Natural killer cell (primary cell): ENCODE measurements at regions not wholly inside any gene's neighbourhood (a gene's known extent, or its start where the extent isn't known, plus 50 kb on each side); places are given as distances from the start of the nearest gene placed in this dataset.

ENCODE experiments used
- ATAC-seq, 3 donors: fragments of 150-1000 bp in 2 of 3; fragments of 200-7000 bp in 1 of 3; cut with Tn5 transposase; 1 replicate in 1 of 3; 2 replicates in 2 of 3; pipeline ENCODE4 v1.10.0; 2021; ENCODE audit warnings: mild to moderate bottlenecking in 2 of 3, moderate library complexity in 2 of 3
- DNase-seq, 2 donors: peaks; one replicate each; pipeline versions ENCODE4 v3.0.0 to v3.0.0-alpha.2; 2013 to 2021; ENCODE audit warnings: mixed read lengths in 1 of 2
- H3K27ac ChIP-seq: one replicate; pipeline ENCODE4 v1.5.1; 2013; ENCODE audit warnings: mild to moderate bottlenecking, low read length
- H3K27me3 ChIP-seq: one replicate; pipeline ENCODE4 v1.6.1; 2013; ENCODE audit warnings: low read length; ENCODE audit not compliant: control insufficient read depth, insufficient read depth
- H3K36me3 ChIP-seq: one replicate; pipeline ENCODE4 v1.6.1; 2013; ENCODE audit warnings: low read length; ENCODE audit not compliant: control insufficient read depth, insufficient read depth
- H3K4me1 ChIP-seq: one replicate; pipeline ENCODE4 v1.6.1; 2013; ENCODE audit warnings: low read length; ENCODE audit not compliant: control insufficient read depth, insufficient read depth
- H3K4me3 ChIP-seq: one replicate; pipeline ENCODE4 v1.5.1; 2013; ENCODE audit warnings: low read length
- H3K9me3 ChIP-seq: one replicate; pipeline ENCODE4 v1.6.1; 2013; ENCODE audit warnings: low read length; ENCODE audit not compliant: control insufficient read depth, insufficient read depth
- H3K27ac Mint-ChIP-seq, 2 donors: one replicate each; pipeline ENCODE4 v1.8.0; 2022; ENCODE audit warnings: mild to moderate bottlenecking in 2 of 2, mixed read lengths in 2 of 2, moderate library complexity in 1 of 2
- H3K27me3 Mint-ChIP-seq, 2 donors: one replicate each; pipeline ENCODE4 v1.8.0; 2022; ENCODE audit warnings: low read depth in 2 of 2, mixed read lengths in 2 of 2
- H3K36me3 Mint-ChIP-seq: one replicate; pipeline ENCODE4 v1.8.0; 2022; ENCODE audit warnings: mixed read lengths
- H3K4me1 Mint-ChIP-seq, 2 donors: one replicate each; pipeline ENCODE4 v1.8.0; 2022; ENCODE audit warnings: mixed read lengths in 2 of 2
- H3K4me3 Mint-ChIP-seq: one replicate; pipeline ENCODE4 v1.8.0; 2022; ENCODE audit warnings: mild to moderate bottlenecking, moderate library complexity, mixed read lengths
- H3K9me3 Mint-ChIP-seq, 2 donors: one replicate each; pipeline ENCODE4 v1.8.0; 2022; ENCODE audit warnings: mixed read lengths in 2 of 2
- CTCF ChIP-seq: fragments of 200-600 bp; IDR thresholded peaks from one replicate; pipeline ENCODE4 v1.8.0; 2022; ENCODE audit warnings: antibody characterized with exemption
- WGBS: methylation state at CpG from one replicate; pipeline ENCODE4 v1.1.7; 2013; ENCODE audit warnings: missing lambda C conversion rate; ENCODE audit not compliant: insufficient coverage; 5-methylcytosine and 5-hydroxymethylcytosine counted together
- intact Hi-C: fragments of 100-400 bp; cut with micrococcal nuclease; formaldehyde crosslinking; loops from one replicate; pipeline ENCODE4 v1.14.2; 2022

- Histone ChIP-seq H3K4me3 (no peak overlapping the region), H3K4me1 (no peaks in the 10 kb centered on the region), H3K9me3 (peaks cover 15% of the 10 kb centered on the region), H3K27me3 (no peaks in the 10 kb centered on the region), H3K36me3 (no peaks in the 10 kb centered on the region), H3K27ac (no peak overlapping the region)
- H3K36me3 Mint-ChIP-seq, result no peaks in the 10 kb centered on the region
- H3K27me3 Mint-ChIP-seq, result no peaks in the 10 kb centered on the region
- intact Hi-C loops, result no loop called here
- DNase-seq, result no peak
- WGBS, result 75% methylated on average over 1 of the region's 1 CpG
- peaks cover 11 to 14% of the 10 kb centered on the region in 2 donors for H3K9me3 Mint-ChIP-seq
- no peak overlapping the region for H3K27ac Mint-ChIP-seq
- no peak for TF ChIP-seq CTCF
- H3K4me1 Mint-ChIP-seq, result no peaks in the 10 kb centered on the region
- H3K4me3 Mint-ChIP-seq, result no peak overlapping the region
- no peak for ATAC-seq
These were observed 772.0 kb downstream of the HACE1 start for GRCh38 chr6:104087765-104088164.

- no CpG with 5 or more reads among the region's 2 CpGs for WGBS
- no peak for ATAC-seq
- no peak for TF ChIP-seq CTCF
- Histone ChIP-seq H3K4me1 (no peaks in the 10 kb centered on the region), H3K27me3 (no peaks in the 10 kb centered on the region), H3K36me3 (no peaks in the 10 kb centered on the region), H3K27ac (no peak overlapping the region), H3K9me3 (no peaks in the 10 kb centered on the region), H3K4me3 (no peak overlapping the region)
- H3K4me1 Mint-ChIP-seq, result no peaks in the 10 kb centered on the region
- H3K27ac Mint-ChIP-seq, result no peak overlapping the region
- intact Hi-C loops, result no loop called here
- H3K36me3 Mint-ChIP-seq, result no peaks in the 10 kb centered on the region
- H3K27me3 Mint-ChIP-seq, result no peaks in the 10 kb centered on the region
- DNase-seq, result no peak
- no peak overlapping the region for H3K4me3 Mint-ChIP-seq
- H3K9me3 Mint-ChIP-seq, result peaks cover 8 to 19% of the 10 kb centered on the region in 2 donors
These were observed 791.4 kb downstream of the HACE1 start for GRCh38 chr6:104068281-104068680.

- Histone ChIP-seq H3K9me3 (no peaks in the 10 kb centered on the region), H3K4me3 (no peak overlapping the region), H3K4me1 (no peaks in the 10 kb centered on the region), H3K27me3 (no peaks in the 10 kb centered on the region), H3K36me3 (no peaks in the 10 kb centered on the region), H3K27ac (no peak overlapping the region)
- Mint-ChIP-seq H3K36me3 (no peaks in the 10 kb centered on the region), H3K9me3 (peaks cover 7 to 14% of the 10 kb centered on the region in 2 donors), H3K27me3 (no peaks in the 10 kb centered on the region), H3K27ac (no peak overlapping the region), H3K4me3 (no peak overlapping the region), H3K4me1 (no peaks in the 10 kb centered on the region)
- no peak for ATAC-seq
- intact Hi-C loops, result no loop called here
- no peak for DNase-seq
- WGBS, result 72% methylated on average over 8 of the region's 8 CpGs
- no peak for TF ChIP-seq CTCF
These were observed 794.8 kb downstream of the HACE1 start for GRCh38 chr6:104064876-104065275.

GRCh38 chr6:104050455-104050854, 809.3 kb downstream of the HACE1 start:
- Mint-ChIP-seq H3K4me3 (no peak overlapping the region), H3K27me3 (no peaks in the 10 kb centered on the region), H3K27ac (no peak overlapping the region), H3K9me3 (peaks cover 7 to 11% of the 10 kb centered on the region in 2 donors), H3K36me3 (no peaks in the 10 kb centered on the region), H3K4me1 (no peaks in the 10 kb centered on the region)
- Histone ChIP-seq H3K4me3 (no peak overlapping the region), H3K4me1 (no peaks in the 10 kb centered on the region), H3K9me3 (no peaks in the 10 kb centered on the region), H3K27me3 (no peaks in the 10 kb centered on the region), H3K36me3 (no peaks in the 10 kb centered on the region), H3K27ac (no peak overlapping the region)
- WGBS, result 83% methylated on average over 2 of the region's 2 CpGs
- intact Hi-C loops, result no loop called here
- DNase-seq (no peak), ATAC-seq (no peak)
- TF ChIP-seq CTCF, result no peak
